NB4 (cell line): ENCODE measurements at regions not wholly inside any gene's neighbourhood (a gene's known extent, or its start where the extent isn't known, plus 50 kb on each side); places are given as distances from the start of the nearest gene placed in this dataset.

ENCODE experiments used
- MAX ChIP-seq: IDR thresholded peaks from 2 replicates; pipeline ENCODE4 v1.6.1; 2011; ENCODE audit warnings: low read depth, low read length
- MYC ChIP-seq: IDR thresholded peaks from 2 replicates; pipeline ENCODE4 v1.6.1; 2011; ENCODE audit warnings: low read depth, low read length
- POLR2A ChIP-seq: IDR thresholded peaks from 2 replicates; pipeline ENCODE4 v1.6.1; 2011; ENCODE audit warnings: mild to moderate bottlenecking; ENCODE audit not compliant: insufficient read length; ENCODE audit errors: extremely low read depth
- TF ChIP-seq, protein P1 (sequence below): IDR thresholded peaks from one replicate; pipeline ENCODE4 v1.5.1; 2012; ENCODE audit warnings: low read depth, low read length

- TF ChIP-seq POLR2A = no peak
- TF ChIP-seq, protein P1, sequence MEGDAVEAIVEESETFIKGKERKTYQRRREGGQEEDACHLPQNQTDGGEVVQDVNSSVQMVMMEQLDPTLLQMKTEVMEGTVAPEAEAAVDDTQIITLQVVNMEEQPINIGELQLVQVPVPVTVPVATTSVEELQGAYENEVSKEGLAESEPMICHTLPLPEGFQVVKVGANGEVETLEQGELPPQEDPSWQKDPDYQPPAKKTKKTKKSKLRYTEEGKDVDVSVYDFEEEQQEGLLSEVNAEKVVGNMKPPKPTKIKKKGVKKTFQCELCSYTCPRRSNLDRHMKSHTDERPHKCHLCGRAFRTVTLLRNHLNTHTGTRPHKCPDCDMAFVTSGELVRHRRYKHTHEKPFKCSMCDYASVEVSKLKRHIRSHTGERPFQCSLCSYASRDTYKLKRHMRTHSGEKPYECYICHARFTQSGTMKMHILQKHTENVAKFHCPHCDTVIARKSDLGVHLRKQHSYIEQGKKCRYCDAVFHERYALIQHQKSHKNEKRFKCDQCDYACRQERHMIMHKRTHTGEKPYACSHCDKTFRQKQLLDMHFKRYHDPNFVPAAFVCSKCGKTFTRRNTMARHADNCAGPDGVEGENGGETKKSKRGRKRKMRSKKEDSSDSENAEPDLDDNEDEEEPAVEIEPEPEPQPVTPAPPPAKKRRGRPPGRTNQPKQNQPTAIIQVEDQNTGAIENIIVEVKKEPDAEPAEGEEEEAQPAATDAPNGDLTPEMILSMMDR = no peak
- TF ChIP-seq MYC = no peak
- no peak for TF ChIP-seq MAX
Observed at GRCh38 chr16:27730661-27731210, 180.8 kb downstream of the KATNIP start.
